ENCODE measurements at regions not wholly inside any gene's neighbourhood (a gene's known extent, or its start where the extent isn't known, plus 50 kb on each side); places are given as distances from the start of the nearest gene placed in this dataset.

GRCh38 chr16:79914961-79915720, 314.6 kb upstream of the MAF start:
- no peaks in the 10 kb centered on the region for H3K27me3 ChIP-seq (ENCODE audit: control insufficient read depth, insufficient read depth, low read length)
- TF ChIP-seq REST (IDR thresholded peaks at IDR 0.05; ENCODE audit: insufficient read depth in 1 of 2, low read depth in 2 of 2, low read length in 1 of 2) (no peak), SIN3A (IDR thresholded peaks at IDR 0.05; ENCODE audit: borderline replicate concordance, insufficient read depth, low read depth, low read length) (no peak), POLR2AphosphoS5 (IDR thresholded peaks at IDR 0.05; ENCODE audit: low read depth, low read length) (no peak), TCF7L2 (IDR thresholded peaks at IDR 0.05; ENCODE audit: low read depth, low read length) (no peak), CTCF (IDR thresholded peaks at IDR 0.05) (no peak)
- CTCF ChIA-PET: no interaction called here
- in situ Hi-C loops (cut with HindIII; ENCODE audit: low pct_unique_long_range_greater_than_20kb, low sequenced_read_pairs) (no loop called here), intact Hi-C loops (cut with micrococcal nuclease; ENCODE audit: unreplicated experiment) (no loop called here)
- H3K9me3 ChIP-seq (ENCODE audit: control insufficient read depth, insufficient read depth, low read depth, low read length): no peaks in the 10 kb centered on the region
- no TSS peak for BruUV-seq (replicated peaks)
- no peak overlapping the region for H3K4me3 ChIP-seq (ENCODE audit: low read depth in 2 of 2, low read length in 2 of 2)
- H3K36me3 ChIP-seq (ENCODE audit: control insufficient read depth, insufficient read depth, low read length): no peaks in the 10 kb centered on the region
- POLR2A ChIA-PET: no interaction called here
- no peaks in the 10 kb centered on the region for H3K4me1 ChIP-seq (ENCODE audit: control insufficient read depth, insufficient read depth, low read length)
- H3K27ac ChIP-seq (ENCODE audit: low read length): no peak overlapping the region
- DNase-seq (ENCODE audit: low read depth, low spot score): no peak
- ATAC-seq: no peak

- ATAC-seq (no peak), DNase-seq (ENCODE audit: low read depth, low spot score) (no peak)
- CTCF ChIA-PET: no interaction called here
- Histone ChIP-seq H3K4me1 (ENCODE audit: control insufficient read depth, insufficient read depth, low read length) (no peaks in the 10 kb centered on the region), H3K36me3 (ENCODE audit: control insufficient read depth, insufficient read depth, low read length) (no peaks in the 10 kb centered on the region), H3K27ac (ENCODE audit: low read length) (no peak overlapping the region), H3K4me3 (ENCODE audit: low read depth in 2 of 2, low read length in 2 of 2) (no peak overlapping the region), H3K9me3 (ENCODE audit: control insufficient read depth, insufficient read depth, low read depth, low read length) (no peaks in the 10 kb centered on the region), H3K27me3 (ENCODE audit: control insufficient read depth, insufficient read depth, low read length) (no peaks in the 10 kb centered on the region)
- in situ Hi-C loops (cut with HindIII; ENCODE audit: low pct_unique_long_range_greater_than_20kb, low sequenced_read_pairs): no loop called here
- no TSS peak for BruUV-seq (replicated peaks)
- POLR2A ChIA-PET: no interaction called here
- TF ChIP-seq REST (IDR thresholded peaks at IDR 0.05; ENCODE audit: insufficient read depth in 1 of 2, low read depth in 2 of 2, low read length in 1 of 2) (no peak), CTCF (IDR thresholded peaks at IDR 0.05) (no peak)
- intact Hi-C loops (cut with micrococcal nuclease; ENCODE audit: unreplicated experiment): no loop called here
Observed at GRCh38 chr16:79912592-79913310, 312.2 kb upstream of the MAF start.
